ENCODE measurements at regions not wholly inside any gene's neighbourhood (a gene's known extent, or its start where the extent isn't known, plus 50 kb on each side); places are given as distances from the start of the nearest gene placed in this dataset.

DNA sequence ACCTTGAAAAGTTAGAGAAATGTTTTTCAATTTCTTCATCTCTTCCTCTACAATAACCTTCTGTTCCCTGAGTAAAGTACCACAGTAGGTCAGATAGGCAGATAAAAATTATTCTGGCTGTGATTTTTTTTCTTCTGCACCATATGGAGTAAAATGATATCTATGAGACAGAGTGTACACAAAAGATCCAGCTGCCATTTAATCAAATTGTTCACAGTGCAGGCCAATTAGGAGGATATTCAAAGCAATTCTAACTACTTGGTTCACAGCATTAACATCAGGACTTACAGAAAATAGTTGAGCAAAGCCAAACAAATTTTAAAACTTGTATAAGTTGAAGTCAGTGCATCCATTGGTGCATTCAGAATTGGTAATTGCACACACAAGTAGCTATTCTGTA is 147.9 kb upstream of the LUZP2 start:
- Mint-ChIP-seq H3K4me3 (no peak overlapping the region), H3K27ac (no peak overlapping the region)

DNA sequence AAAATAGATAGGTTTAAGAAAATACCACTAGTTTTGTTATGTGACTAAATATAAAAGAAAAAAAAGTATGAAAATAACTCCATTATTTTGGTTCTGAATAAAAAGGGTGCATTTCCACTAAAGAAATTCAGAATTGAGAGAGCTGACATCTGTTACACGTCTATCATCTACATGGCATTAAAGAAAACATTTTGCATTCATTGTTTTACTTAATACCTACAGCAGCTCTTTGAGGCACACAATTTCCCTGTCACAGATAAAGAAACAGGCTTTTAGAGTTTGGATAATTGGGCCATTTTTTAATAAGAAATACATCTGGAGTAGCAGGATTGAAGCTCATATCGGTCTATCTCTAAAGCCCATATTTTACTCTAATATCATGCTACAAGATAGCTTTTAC is 145.7 kb upstream of the LUZP2 start:
- no peaks in the 10 kb centered on the region for H3K27me3 Mint-ChIP-seq
- no peaks in the 10 kb centered on the region for H3K4me1 Mint-ChIP-seq
- no peaks in the 10 kb centered on the region for H3K9me3 Mint-ChIP-seq
- H3K27ac Mint-ChIP-seq = no peak overlapping the region
- no peak overlapping the region for H3K4me3 Mint-ChIP-seq
- H3K36me3 Mint-ChIP-seq = no peaks in the 10 kb centered on the region

More for the DNA sequence above, 147.9 kb upstream of the LUZP2 start:
- Mint-ChIP-seq H3K9me3 (no peaks in the 10 kb centered on the region), H3K36me3 (no peaks in the 10 kb centered on the region), H3K27me3 (no peaks in the 10 kb centered on the region), H3K4me1 (no peaks in the 10 kb centered on the region)

DNA sequence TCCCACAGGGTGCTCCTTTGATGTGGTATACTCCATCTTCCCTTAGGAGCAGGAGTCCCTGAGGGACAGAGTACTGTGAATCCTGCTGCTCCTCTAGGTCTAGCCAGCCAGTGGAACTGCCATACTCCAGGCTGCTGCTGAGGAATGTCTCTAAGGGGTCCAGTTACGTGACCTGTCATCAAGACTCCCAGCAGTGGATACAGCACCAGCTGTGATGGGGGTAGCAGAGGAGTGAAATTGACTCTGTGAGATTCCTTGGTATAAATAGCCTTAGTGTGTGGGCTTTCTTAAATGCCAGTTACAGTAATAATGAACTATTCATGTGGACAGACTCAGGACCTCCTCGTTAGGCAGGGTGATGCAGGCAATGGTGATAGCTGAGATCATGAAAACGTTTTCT is 140.4 kb upstream of the LUZP2 start:
- Mint-ChIP-seq H3K9me3 (no peaks in the 10 kb centered on the region), H3K27me3 (no peaks in the 10 kb centered on the region), H3K36me3 (no peaks in the 10 kb centered on the region), H3K27ac (no peak overlapping the region), H3K4me1 (no peaks in the 10 kb centered on the region), H3K4me3 (no peak overlapping the region)

DNA sequence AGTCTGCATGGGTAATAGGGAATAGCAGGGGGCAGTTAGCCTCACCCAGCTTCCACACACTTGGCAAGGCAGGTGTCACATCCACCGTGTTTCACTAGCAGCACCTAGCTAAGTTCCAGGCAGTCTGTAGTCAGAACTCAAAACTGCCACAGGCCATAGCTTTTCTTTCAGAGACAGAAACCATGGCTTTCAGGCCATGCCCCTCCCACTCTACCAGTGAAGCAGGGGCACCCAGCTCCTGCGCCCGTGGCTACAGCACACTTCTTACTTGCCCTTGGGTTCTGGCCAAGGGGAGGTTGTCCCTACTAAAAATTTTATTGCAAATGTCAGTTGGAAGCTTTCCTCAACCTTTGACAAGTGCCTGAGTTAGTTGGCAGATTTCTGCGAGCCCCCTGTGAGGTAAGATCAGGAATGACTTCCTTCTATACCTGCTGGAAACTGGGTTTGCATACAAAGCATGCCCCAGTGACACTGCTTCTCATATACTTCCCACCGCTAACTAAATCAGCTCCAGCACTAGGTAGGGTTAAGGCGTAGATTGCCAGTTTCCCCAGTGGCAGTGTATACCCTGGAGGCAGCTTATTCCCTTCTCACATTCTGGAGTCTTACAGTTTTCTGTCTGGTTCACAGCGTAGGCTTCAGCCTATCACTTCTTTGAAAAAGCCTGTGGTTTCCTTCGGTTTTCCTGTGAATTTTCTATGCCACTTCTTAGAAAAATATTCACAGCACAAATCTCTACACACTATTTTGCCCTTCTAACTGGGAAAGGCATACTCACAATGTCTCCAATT is 139.0 kb upstream of the LUZP2 start:
- H3K36me3 Mint-ChIP-seq = no peaks in the 10 kb centered on the region
- no peaks in the 10 kb centered on the region for H3K27me3 Mint-ChIP-seq
- H3K4me3 Mint-ChIP-seq = no peak overlapping the region
- no peaks in the 10 kb centered on the region for H3K4me1 Mint-ChIP-seq
- H3K27ac Mint-ChIP-seq = no peak overlapping the region
- peaks cover 5% of the 10 kb centered on the region for H3K9me3 Mint-ChIP-seq

DNA sequence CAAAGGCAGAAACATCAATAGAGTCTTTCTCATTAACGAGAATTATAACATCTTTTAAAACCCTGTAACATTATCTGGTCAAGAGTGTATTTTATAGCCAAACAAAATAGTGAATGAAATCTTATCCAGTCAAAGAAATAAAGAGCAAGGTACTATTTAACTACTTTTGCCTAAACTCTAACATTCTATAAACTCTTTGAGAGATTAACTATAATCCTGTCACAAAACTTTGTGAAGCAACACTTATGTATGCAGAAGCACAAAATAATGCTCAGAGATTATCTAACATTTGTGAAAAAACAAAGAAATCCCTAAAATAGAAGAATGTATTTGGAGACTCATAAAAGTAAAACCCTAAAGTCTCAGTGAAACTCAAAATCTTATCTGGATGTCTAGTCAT is 124.4 kb upstream of the LUZP2 start:
- Mint-ChIP-seq H3K27me3 (no peaks in the 10 kb centered on the region), H3K4me1 (no peaks in the 10 kb centered on the region), H3K27ac (no peak overlapping the region), H3K4me3 (no peak overlapping the region), H3K9me3 (no peaks in the 10 kb centered on the region), H3K36me3 (no peaks in the 10 kb centered on the region)

DNA sequence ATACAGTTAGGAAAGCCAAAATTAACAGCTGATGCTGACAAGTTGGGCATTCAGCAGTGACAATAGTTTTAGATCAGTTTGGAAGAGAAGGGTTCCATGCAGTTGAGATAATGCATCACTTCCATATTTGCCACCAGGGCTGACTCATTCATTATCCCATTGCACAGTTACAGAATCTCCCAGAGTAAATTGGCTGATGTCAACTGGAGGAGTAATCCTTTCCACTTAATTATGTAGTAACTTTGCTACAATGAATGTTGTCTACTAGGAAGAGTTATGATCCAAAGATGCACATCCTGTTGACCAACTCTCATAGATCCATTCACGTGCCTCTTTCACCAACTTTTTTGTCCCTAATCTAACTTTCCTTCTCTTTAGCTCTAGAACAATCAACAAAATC is 123.3 kb upstream of the LUZP2 start:
- H3K36me3 Mint-ChIP-seq = no peaks in the 10 kb centered on the region
- H3K9me3 Mint-ChIP-seq = no peaks in the 10 kb centered on the region
- H3K4me1 Mint-ChIP-seq = no peaks in the 10 kb centered on the region
- H3K4me3 Mint-ChIP-seq = no peak overlapping the region
- no peaks in the 10 kb centered on the region for H3K27me3 Mint-ChIP-seq
- H3K27ac Mint-ChIP-seq = no peak overlapping the region

DNA sequence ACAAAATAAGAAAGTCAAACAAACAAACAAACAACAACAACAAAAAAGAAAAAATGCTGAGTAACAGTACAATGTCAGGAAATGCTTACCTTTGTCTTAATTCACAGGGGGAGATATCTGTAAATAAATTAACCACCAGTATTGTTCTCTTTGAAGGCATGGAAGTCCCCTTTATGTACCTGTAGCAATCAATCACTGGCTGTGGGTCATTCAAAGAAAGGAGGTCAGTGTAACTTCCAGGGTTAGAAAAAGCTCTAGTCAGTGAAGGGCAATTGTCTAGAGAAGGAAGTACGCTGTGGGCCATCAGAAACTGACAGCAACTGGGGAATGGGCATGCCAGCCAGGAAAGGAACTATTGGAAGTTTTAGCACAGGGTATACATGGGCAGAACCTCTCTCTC is 121.5 kb upstream of the LUZP2 start:
- Mint-ChIP-seq H3K4me1 (no peaks in the 10 kb centered on the region), H3K4me3 (no peak overlapping the region), H3K27me3 (no peaks in the 10 kb centered on the region)

DNA sequence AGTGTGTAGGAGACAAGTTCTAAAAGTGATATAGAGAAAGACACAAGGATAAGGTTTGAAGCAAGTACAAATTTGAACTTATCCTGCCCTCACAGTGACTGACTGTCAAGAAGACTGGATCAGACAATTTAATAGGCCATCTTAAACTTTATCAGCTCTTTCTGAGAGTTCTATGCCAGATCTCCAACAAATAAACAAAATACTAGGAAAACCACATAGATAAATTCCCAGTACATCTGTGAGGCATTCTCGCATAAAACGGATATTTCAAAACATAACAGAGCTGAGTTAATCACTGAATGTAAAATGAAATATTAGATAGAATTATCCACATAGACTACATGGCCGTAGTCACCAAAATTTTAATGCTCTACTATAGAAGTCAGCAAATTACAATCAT is 120.9 kb upstream of the LUZP2 start:
- H3K27me3 Mint-ChIP-seq = no peaks in the 10 kb centered on the region
- no peaks in the 10 kb centered on the region for H3K4me1 Mint-ChIP-seq
- no peaks in the 10 kb centered on the region for H3K9me3 Mint-ChIP-seq
- no peak overlapping the region for H3K27ac Mint-ChIP-seq
- H3K4me3 Mint-ChIP-seq = no peak overlapping the region
- H3K36me3 Mint-ChIP-seq = no peaks in the 10 kb centered on the region

More for the DNA sequence above, 121.5 kb upstream of the LUZP2 start:
- Mint-ChIP-seq H3K9me3 (no peaks in the 10 kb centered on the region), H3K36me3 (no peaks in the 10 kb centered on the region), H3K27ac (no peak overlapping the region)

DNA sequence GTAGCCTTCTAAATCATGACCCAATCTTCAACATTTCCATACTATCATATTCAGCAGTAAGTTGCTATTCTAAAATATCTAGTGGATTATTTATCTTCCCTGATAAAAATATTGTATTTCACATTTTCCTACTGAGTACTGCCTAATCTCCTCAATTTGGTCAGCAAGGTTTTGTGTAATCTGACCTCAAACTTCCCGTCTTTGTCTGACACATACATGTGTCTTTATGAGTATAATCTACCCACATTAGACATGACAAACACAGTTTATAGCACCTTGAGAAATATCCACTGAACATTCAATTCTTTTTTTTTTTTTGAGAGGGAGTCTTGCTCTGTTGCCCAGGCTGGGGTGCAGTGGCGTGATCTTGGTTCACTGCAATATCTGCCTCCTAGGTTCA is 113.7 kb upstream of the LUZP2 start:
- Mint-ChIP-seq H3K36me3 (no peaks in the 10 kb centered on the region), H3K9me3 (peaks cover 4% of the 10 kb centered on the region), H3K27ac (no peak overlapping the region), H3K27me3 (no peaks in the 10 kb centered on the region), H3K4me1 (no peaks in the 10 kb centered on the region), H3K4me3 (no peak overlapping the region)

DNA sequence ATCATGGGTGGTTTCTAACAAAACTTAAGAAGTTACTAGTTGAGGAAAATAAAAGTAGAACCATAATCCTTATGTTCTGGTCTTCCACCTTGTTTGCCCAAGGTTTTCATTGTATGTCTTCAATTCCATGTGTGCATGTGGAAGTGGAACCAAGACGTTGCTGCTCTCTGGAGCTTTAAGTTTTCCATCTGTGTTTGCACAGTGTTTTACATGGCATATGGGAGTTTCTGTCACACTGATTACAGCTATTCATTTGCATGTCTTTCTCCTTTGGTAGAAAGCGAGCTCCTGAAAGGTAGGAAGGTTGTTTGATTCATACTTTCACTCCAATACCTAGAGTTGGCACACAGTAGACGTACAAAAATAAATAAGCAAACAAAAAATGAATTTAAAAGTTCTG is 112.6 kb upstream of the LUZP2 start:
- no peak overlapping the region for H3K27ac Mint-ChIP-seq
- peaks cover 4% of the 10 kb centered on the region for H3K9me3 Mint-ChIP-seq
- no peaks in the 10 kb centered on the region for H3K36me3 Mint-ChIP-seq
- no peaks in the 10 kb centered on the region for H3K4me1 Mint-ChIP-seq
- H3K4me3 Mint-ChIP-seq = no peak overlapping the region
- no peaks in the 10 kb centered on the region for H3K27me3 Mint-ChIP-seq

DNA sequence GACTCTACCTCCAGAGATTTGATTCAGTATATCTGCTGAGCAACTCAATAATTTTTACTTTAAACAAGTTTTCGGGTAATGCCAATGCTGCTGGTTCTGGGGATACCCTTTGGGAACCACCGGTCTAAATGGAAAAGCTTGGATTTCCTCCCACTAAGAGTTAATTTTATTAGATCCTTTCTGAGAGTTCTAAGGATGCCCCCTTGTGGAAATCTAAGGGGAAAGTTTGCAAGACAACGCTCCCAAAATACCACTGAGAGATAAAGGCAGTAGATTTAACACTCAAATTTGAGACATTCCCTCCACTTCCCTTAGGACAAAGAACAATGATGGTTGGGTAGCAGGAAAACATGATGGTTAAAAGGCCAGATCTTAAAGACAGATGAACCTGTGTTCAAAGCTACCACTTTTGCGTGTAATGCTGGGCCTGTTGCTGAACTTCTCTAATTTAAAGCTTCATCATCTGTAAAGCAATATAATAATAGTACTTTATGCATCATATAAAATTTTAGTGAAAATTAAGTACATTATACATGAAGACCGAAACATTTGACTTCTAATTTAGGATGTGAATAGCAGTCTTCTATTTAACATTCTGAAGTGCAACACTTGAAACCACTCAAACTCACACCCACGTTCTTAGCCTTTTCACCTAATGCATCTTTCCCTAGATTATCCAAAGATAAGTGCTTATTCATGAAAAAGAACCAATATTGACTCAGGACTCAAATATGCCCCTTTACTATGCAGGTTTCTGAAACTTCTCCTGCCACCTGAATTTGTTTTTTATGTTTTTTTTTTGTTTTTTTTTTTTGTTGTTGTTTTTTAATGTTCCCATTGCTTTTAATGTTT is 110.1 kb upstream of the LUZP2 start:
- no peaks in the 10 kb centered on the region for H3K27me3 Mint-ChIP-seq

DNA sequence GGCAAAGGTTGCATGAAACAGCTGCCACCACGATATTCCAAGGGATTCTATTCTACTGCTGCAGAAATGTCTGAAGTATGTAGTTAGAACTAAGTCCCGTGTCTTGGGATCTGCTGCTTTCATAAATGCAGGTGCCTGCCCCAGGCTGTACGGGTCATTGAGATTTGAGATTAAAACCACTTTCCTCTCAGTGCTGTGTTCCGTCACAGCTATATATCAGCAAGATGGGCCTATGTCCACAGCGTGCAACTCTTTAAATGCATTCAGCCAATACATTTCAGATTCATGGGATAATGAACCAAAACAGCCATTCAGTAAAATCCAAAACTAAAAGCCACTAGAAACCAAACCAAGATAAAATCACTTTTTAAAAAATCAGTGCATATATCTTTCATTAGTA is 107.3 kb upstream of the LUZP2 start:
- H3K36me3 Mint-ChIP-seq = no peaks in the 10 kb centered on the region
- no peak overlapping the region for H3K4me3 Mint-ChIP-seq
- H3K4me1 Mint-ChIP-seq = no peaks in the 10 kb centered on the region
- no peaks in the 10 kb centered on the region for H3K27me3 Mint-ChIP-seq
- no peaks in the 10 kb centered on the region for H3K9me3 Mint-ChIP-seq
- no peak overlapping the region for H3K27ac Mint-ChIP-seq

More for the DNA sequence above, 110.1 kb upstream of the LUZP2 start:
- Mint-ChIP-seq H3K36me3 (no peaks in the 10 kb centered on the region), H3K4me1 (no peaks in the 10 kb centered on the region), H3K9me3 (no peaks in the 10 kb centered on the region), H3K4me3 (no peak overlapping the region), H3K27ac (no peak overlapping the region)

DNA sequence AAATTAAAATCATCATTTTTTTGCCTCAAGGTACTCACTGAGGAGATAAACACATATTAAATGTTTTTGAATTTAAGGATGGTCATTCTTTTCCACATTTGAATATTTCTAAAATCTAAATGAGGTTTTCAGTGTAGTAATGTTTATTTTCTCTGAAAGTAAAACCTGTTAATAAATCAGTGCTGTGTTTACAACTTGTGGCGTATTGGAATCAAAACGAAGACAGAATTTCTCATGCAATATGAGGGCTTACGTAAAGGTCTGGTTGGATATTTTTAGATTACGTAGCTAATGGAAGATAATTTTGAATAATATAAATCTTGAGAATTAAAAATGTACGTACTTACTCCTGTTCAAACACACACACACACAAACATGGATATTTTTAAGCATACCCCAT is 106.8 kb upstream of the LUZP2 start:
- H3K9me3 Mint-ChIP-seq = no peaks in the 10 kb centered on the region
- H3K27me3 Mint-ChIP-seq = no peaks in the 10 kb centered on the region
- no peak overlapping the region for H3K27ac Mint-ChIP-seq
- H3K4me3 Mint-ChIP-seq = no peak overlapping the region
- H3K4me1 Mint-ChIP-seq = no peaks in the 10 kb centered on the region
- no peaks in the 10 kb centered on the region for H3K36me3 Mint-ChIP-seq

DNA sequence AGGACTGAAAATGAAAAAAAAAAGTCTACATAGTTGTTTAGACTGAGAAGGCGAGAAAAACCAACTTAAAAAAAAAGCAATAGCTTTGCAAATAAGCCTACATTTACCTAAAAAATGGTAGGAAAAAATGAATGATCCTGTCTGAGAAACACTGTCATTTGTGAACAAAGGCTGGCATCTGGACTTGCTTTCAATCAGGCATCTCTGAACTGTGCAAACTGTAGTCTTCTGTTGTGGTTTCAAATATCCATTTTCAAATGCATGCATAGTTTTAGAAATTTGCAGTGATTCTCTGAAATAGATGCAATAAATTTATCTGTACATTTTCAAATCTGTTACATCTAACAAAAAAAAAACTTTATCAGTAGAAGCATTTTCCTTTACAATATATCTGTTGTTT is 106.1 kb upstream of the LUZP2 start:
- Mint-ChIP-seq H3K36me3 (no peaks in the 10 kb centered on the region), H3K4me3 (no peak overlapping the region), H3K27ac (no peak overlapping the region), H3K4me1 (no peaks in the 10 kb centered on the region), H3K9me3 (no peaks in the 10 kb centered on the region), H3K27me3 (no peaks in the 10 kb centered on the region)

DNA sequence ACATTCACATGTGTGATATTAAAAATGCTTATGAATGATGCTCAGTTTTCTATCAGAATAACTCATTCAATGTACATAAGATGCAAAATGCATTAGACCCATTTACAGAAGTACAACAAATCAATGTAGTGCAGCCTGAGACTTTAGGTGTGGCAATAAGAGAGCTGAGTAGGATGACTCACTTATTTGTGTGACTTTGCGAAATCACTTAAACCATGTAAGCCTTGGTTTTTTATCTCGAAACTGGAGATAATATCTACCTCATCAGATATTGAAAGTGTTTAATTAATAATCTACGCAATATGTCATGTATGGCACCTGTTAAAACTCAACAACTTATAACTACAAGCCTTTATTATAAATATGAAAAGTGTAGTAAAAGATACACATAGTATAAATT is 105.7 kb upstream of the LUZP2 start:
- H3K4me1 Mint-ChIP-seq = no peaks in the 10 kb centered on the region
- H3K9me3 Mint-ChIP-seq = no peaks in the 10 kb centered on the region
- no peak overlapping the region for H3K4me3 Mint-ChIP-seq
- H3K27ac Mint-ChIP-seq = no peak overlapping the region
- no peaks in the 10 kb centered on the region for H3K27me3 Mint-ChIP-seq
- H3K36me3 Mint-ChIP-seq = no peaks in the 10 kb centered on the region

DNA sequence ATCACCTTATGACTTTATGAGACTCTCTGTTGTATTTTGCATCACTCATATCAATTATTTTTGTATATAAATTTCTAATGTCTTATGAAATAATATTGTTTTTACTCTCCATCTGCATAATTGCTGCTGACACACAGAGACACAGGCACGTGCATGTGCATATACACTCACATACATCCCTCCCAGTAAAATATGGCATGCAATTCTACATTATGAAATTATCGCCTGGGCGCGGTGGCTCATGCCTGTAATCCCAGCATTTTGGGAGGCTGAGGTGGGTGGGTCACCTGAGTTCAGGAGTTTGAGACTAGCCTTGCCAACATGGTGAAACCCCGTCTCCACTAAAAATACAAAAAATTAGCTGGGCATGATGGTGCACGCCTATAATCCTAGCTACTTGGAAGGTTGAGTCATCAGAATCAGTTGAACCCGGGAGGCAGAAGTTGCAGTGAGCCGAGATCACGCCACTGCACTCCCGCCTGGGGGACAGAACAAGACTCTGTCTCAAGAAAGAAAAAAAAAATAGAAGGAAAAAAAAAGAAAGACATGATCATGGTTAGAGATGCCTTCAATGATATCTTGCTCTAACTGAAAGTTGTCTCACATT is 96.7 kb upstream of the LUZP2 start:
- Mint-ChIP-seq H3K4me1 (no peaks in the 10 kb centered on the region), H3K27me3 (no peaks in the 10 kb centered on the region), H3K4me3 (no peak overlapping the region), H3K27ac (no peak overlapping the region), H3K9me3 (peaks cover 6% of the 10 kb centered on the region), H3K36me3 (no peaks in the 10 kb centered on the region)

Data from activated naive CD4-positive, alpha-beta T cell treated with anti-CD3 and anti-CD28 coated beads, Interleukin-2, amount 50 U/mL, for 24 hours (primary cell).